ENCODE measurements at regions not wholly inside any gene's neighbourhood (a gene's known extent, or its start where the extent isn't known, plus 50 kb on each side); places are given as distances from the start of the nearest gene placed in this dataset.

DNA sequence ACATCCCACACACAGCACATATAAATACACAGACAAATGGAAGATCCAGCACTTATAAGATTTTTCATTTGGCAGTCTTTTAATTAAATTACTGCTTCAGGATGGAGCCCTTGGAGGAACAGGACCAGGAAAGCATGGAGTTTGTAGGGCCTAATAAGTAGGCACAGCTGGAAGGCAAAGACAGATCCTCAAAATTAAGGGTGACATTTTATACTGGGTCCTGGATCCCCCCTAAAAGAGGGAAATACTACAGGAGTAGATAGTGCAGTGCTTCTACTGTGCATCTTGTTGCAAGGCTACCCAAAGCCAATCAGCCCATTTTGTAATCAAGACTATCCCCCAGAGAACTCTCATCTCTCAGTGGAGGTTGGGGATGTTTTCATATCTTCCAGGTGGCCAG is 1860.7 kb upstream of the PCDH10 start:
- TF ChIP-seq POLR2AphosphoS5 (IDR thresholded peaks at IDR 0.05) (no peak), POLR2A (IDR thresholded peaks at IDR 0.05; ENCODE audit: low read depth) (no peak), EP300 (IDR thresholded peaks at IDR 0.05) (no peak)
- TF ChIP-seq, protein P1, sequence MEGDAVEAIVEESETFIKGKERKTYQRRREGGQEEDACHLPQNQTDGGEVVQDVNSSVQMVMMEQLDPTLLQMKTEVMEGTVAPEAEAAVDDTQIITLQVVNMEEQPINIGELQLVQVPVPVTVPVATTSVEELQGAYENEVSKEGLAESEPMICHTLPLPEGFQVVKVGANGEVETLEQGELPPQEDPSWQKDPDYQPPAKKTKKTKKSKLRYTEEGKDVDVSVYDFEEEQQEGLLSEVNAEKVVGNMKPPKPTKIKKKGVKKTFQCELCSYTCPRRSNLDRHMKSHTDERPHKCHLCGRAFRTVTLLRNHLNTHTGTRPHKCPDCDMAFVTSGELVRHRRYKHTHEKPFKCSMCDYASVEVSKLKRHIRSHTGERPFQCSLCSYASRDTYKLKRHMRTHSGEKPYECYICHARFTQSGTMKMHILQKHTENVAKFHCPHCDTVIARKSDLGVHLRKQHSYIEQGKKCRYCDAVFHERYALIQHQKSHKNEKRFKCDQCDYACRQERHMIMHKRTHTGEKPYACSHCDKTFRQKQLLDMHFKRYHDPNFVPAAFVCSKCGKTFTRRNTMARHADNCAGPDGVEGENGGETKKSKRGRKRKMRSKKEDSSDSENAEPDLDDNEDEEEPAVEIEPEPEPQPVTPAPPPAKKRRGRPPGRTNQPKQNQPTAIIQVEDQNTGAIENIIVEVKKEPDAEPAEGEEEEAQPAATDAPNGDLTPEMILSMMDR (IDR thresholded peaks at IDR 0.05) = no peak
